NCI-H2107 treated with DMSO at 0.1 percent for 48 hours (cell line): ENCODE measurements at regions not wholly inside any gene's neighbourhood (a gene's known extent, or its start where the extent isn't known, plus 50 kb on each side); places are given as distances from the start of the nearest gene placed in this dataset.
A peak's percentile ranks its signal among the peaks of the same experiment; 100 is the strongest.
"Not testable (repeated sequence)": the region's sequence is repeated elsewhere in the genome, so short reads cannot be mapped to it uniquely, and the experiment has no call there.

ENCODE experiments used
- DNase-seq: peaks from one replicate; lab custom pipeline; 2025; ENCODE audit not compliant: unreplicated experiment; lab: John Stamatoyannopoulos, UW

DNA sequence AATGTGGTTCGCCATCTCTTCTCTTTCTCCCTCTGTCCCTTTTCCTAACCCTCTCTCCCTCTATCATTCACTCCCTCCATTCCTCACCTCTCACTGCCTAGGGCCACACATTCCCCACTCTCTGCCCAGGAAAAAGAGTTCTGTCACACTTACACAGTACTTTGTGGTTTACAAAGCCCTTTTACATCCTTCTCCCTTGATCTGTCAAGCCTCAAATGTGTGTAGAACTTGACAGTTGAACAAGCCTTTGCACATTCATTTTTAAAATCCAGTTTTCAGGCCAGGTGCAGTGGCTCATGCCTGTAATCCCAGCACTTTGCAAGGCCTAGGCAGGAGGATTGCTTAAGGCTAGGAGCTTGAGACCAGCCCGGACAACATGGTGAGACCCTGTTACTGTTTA is 156.3 kb downstream of the VSIG4 start:
- DNase-seq, result no peak

DNA sequence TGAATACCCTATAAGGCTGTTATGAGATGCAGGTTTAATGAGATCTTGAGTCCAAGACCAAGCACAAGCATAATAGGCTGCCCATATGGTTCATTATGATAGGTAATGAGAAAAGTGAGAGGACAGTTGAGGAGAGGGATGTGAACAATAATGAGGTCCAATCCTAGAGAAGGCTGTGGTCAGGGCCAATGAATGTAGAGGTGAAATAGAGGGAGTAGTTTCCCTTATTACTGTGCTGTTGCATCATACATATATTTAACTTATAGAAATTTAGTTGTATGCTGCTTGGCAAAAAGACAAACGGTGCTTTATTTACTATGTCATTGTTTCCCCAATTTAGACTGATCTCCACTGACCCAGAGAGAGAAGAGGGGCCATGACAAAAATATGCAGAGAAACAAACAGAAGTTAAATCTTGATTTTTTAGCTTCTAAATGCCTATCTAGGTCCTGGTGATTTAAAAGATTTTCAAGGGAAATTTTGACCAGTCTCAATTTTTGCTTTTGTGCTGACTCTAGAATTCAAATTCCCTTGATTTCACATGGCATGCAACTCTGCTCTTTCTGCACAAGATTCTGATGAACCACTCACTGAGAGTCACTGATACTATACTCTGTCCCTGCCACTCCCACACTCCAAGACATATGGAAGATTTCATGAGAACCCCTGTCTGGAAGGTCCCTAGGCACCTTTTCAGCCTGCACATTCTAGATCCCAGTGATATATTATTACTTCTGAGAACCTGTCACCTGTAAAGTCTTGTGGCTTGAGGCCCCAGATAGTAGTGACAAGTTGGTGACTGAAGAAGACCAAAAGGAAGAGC is 159.7 kb downstream of the VSIG4 start:
- DNase-seq, result no peak

DNA sequence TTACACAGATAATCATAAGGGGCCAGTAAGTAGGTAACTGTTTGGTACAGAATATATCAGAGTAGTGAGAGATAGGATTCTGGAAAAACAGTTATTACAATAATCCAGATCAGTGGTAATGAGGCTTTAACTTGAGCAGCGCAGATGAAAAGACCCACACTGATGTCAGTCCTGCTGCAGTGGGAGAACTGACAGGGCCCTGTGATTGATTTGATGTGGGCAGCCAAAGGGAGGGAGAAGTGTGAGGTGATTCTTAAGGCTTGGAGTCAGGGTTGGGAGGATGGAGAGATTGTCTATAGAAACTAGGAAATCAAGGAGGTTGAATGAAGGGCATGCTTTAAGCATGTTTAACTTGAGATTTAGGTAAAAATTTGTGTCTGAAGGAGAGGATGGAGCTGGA is 161.4 kb downstream of the VSIG4 start:
- no peak for DNase-seq

DNA sequence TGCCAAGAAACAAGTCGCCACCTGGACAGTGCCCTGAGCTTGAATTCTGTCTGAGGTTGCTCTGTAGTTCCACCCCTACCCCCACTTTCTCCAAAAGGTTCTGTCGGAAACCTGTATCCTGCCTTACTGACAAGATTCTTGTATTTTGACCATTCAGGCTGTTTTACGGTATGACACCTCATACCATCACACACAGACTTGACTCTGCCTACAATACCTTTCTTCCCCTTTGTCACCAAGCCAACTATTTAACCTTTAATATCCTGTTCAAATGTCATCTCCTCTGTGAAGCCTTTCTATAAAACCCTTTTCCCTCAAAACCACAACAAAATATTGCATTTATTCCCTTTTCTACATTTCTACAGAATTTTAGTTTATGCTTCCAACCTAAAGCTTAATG is 161.9 kb downstream of the VSIG4 start:
- DNase-seq, result no peak

DNA sequence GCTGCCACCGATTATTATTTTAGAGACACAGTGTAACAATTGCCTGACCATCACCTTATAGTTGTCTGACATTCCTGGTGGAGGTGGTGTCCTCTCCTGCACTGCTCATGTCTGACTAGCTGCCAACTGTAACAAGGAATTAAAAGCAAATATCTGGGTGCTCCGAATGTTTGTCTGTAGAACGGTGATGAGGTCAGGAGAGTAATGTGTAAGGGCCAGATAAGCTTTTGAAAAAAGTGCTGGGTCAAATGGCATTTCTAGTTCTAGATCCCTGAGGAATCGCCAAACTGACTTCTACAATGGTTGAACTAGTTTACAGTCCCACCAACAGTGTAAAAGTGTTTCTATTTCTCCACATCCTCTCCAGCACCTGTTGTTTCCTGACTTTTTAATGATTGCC is 164.3 kb downstream of the VSIG4 start:
- not testable (repeated sequence) for DNase-seq

DNA sequence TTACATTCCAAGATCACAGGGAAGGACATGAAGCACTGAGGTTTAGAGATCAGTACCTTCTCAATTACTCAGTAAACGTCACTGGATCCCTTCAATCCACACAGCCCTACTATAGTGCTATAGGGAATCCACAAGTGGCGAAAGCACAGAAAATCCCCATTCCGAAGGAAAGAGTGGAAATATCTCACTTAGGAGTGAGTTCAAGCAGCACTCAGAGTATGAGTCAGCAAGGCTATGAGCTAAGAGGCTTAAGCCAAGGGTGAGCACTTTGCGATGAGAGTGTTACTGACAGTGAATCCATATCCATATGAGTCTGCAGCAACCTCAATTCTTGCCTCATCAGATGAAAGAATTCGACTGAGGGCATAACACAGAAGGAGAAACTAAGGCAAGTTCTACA is 165.1 kb downstream of the VSIG4 start:
- no peak for DNase-seq

DNA sequence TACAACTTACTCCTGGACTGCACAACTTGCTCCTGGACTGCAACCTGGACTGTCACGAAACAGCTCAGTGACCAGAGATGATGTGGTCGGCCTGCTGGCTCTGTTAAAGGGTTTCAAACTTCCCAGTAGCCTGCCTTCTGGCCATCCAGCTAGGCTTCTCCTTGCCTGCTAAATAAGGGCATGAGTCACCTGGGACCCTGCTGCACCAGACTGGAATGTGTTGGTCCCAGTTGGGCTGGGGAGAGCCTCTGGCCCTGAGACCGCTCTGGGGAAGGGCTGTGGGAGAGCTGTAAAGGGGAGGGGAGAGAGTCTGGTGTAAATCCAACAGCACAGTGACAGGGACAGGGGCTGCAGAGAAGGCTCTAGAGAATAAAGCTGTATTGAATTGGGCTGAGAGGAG is 165.8 kb downstream of the VSIG4 start:
- DNase-seq, result no peak

DNA sequence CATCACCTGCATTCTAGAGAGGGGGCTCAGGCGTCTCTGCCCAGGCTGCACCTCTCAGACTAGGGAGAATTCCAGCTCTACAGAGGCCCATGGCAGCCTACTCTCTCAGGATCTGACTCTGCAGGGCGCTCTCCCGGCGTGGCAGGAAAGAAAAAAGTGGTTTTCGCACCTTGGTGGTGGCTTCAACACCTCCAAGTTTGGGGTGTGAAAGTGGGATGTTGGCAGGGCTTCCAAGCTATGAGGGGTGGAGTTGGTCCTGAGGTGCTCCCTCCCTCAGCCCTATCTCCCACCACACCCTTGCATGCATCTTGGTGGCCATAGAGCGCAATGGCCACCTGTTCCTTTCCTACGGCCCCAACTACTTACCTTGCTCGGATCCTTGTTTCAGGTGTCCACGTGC is 166.5 kb downstream of the VSIG4 start:
- DNase-seq, result no peak

DNA sequence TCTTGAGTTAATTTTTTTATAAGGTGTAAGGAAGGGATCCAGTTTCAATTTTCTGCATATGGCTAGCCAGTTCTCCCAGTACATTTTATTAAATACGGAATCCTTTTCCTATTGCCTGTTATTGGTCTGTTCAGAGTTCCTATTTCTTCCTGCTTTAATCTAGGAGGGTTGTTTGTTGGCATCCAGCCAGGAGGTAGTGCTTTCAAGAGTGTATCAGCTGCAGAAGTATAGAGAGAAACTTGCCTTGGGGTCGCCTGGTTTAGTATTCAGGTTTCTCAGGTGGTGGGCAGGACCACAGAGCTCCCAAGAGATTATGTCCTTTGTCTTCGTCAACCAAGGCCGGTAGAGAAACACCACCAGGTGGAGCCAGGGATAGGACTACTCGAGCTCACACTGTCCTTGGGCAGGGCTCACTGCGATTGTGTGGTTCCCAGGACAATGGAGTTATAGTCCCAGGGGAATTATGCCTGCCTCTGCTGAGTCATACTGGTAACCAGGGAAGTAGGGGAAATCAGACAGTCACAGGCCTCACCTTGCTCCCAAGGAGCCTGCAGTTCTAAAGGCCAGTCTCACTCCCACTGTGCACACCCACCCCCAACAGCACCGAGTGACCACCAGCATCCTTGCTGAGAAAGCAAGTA is 168.1 kb downstream of the VSIG4 start:
- DNase-seq, result peak; percentile 78

DNA sequence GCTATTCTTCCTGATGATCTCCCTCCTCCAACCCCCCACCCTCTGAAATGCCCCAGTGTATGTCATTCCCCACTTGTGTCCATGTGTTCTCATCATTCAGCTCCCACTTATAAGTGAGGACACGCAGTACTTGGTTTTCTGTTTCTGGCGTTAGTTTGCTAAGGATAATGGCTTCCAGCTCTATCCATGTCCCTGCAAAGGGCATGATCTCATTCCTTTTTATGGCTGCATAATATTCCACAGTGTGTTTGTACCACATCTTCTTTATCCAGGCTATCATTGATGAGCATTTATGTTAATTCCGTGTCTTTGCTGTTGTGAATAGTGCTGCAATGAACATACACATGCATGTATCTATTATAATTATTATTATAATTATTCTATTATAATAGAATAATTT is 169.3 kb downstream of the VSIG4 start:
- not testable (repeated sequence) for DNase-seq

DNA sequence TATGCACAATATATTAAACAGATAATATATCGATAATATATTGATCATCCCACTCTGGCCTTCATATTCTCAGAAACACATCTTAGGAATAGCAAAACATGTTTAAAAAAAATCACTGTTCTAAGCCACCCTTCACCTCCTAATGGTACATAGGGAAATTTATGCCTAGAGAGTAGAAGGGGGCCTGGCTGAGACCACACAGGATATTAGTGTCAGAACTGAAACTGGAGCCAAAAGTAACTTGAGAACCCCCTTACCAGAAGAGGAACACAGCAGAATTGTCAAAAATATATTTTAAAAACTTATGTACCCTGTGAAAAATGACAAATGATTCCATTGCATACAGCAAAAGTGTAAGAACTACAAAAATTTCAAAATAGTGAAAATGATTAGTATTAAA is 173.1 kb downstream of the VSIG4 start:
- no peak for DNase-seq

DNA sequence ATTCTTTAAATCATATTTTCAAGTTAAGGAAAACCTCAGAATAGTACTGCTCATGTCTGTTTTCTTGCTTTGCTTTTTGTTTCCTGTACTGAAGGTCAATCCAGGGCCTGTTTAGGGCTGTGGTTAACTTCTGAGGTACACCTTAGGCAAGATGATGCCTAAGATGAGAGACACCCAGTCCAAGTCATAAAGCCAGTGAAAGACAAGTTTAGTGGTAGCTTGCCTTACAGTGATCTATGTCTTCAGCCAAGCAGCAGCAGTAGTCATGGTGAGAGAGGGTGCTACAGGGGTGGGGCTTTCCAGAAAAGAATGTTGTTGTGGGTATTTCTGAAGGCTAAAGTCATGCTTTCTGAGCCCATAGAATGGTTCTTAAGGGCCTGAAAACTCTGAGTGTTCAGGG is 173.7 kb downstream of the VSIG4 start:
- no peak for DNase-seq

DNA sequence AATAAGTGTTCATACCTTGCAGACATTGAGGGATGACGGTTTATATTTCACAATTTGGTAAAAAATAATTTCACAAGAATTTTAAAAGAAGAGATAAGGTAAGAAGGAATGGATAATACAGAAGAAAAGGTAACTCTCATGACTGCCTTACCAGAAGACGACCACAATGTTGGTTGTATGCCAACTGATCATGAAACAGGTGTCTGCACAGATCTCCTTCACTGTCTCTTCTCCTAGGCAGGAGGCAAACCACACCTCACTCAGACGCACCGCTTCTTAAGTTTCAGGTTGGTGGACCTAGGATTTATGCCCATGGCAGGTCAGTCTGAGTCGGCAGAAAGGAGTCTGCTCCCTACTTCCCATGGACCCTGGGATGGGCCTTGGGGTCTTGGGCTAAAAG is 177.2 kb downstream of the VSIG4 start:
- DNase-seq, result no peak

DNA sequence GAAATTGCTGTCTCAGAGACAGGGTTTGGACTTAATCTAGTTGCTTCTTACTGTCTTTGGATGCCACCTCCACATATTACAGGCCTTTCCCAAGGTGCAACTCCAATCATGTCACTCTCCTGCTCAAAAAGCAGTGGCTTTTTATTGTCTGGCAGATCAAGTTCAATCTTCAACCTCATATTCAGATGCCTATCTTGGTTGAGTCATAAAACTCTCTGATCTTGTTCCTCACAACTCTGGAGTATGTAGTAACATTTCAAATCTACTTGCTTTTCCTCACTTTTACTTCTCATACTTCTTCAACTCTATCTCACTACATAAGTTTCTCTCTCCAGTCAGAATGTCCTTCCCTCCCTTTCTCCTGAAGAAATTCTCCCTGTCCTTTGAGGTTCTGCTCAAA is 180.6 kb downstream of the VSIG4 start:
- no peak for DNase-seq

DNA sequence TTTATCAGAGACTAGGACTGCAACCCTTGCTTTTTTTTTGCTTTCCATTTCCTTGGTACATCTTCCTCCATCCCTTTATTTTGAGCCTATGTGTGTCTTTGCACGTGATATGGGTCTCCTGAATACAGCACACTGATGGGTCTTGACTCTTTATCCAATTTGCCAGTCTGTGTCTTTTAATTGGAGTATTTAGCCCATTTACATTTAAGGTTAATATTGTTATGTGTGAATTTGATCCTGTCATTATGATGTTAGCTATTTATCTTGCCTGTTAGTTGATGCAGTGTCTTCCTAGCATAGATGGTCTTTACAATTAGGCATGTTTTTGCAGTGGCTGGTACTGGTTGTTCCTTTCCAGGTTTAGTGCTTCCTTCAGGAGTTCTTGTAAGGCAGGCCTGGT is 185.4 kb downstream of the VSIG4 start:
- DNase-seq, result not testable (repeated sequence)

DNA sequence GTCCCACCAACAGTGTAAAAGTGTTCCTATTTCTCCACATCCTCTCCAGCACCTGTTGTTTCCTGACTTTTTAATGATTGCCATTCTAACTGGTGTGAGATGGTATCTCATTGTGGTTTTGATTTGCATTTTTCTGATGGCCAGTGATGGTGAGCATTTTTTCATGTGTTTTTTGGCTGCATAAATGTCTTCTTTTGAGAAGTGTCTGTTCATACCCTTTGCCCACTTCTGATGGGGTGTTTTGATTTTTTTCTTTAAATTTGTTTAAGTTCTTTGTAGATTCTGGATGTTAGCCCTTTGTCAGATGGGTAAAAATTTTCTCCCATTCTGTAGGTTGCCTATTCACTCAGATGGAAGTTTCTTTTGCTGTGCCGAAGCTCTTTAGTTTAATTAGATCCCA is 183.9 kb downstream of the MSN start:
- not testable (repeated sequence) for DNase-seq

DNA sequence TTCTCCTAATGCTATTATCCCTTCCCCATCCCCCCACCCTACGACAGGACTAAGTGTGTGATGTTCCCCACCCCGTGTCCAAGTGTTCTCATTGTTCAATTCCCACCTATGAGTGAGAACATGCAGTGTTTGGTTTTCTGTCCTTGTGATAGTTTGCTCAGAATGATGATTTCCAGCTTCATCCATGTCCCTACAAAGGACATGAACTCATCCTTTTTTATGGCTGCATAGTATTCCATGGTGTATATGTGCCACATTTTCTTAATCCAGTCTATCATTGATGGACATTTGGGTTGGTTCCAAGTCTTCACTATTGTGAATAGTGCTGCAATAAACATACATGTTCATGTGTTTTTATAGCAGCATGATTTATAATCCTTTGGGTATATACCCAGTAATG is 183.4 kb downstream of the MSN start:
- not testable (repeated sequence) for DNase-seq

DNA sequence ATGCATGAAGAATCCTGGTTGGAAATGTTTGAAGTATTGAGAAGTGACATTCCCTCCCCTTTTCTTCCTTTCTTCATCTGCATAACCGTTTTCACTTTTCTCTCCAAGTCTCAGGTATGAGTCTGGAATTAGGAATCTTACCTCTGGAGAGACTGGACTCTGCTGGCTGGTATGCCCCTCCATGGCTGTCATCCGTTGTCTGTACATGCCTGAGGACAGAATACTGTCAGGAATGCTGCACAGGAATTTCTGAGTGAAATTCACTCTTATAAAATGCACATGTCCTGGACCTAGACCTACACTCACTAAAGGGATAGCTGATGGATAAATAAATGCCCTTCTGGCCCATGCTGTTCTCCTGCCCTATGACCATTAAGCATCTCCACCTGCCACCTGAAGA is 179.5 kb downstream of the MSN start:
- no peak for DNase-seq

DNA sequence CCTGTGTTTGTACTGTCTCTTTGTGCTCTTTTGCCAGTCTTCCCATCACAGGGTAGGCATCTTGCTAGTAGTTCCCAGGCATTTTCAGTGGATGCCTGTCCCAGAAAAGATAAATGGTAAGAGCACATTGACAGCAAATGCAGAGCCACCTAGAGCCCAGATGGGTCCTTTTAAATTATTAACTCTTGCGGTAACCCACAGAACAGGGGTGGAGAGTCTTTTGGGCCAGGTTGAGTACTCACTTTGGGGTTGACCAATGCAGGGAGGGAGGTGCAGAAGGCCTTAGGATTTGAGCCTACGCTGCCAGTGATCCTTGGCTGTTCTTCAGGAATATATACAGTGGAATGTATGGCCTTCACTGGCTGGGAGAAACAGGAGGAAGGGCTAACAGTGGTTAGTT is 173.8 kb downstream of the MSN start:
- no peak for DNase-seq

DNA sequence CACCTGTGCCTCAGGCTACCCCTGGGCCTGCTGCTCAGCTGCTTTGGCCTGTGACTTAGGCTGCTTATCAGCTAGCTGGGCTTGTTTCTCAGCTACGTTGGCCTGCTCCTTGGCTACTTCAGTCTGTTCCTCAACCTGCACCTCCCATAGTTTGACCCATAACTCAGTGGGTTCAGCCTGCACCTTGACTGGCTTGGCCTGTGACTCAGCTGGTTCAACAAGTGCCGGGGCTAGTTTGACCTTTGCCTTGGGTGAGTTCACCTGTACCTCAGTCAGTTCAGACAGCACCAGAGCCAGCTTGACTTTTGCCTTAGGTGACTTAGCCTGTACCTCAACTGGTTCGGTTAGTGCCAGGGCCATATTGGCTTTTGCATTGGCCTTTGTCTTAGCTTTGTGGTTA is 171.2 kb downstream of the MSN start:
- DNase-seq, result no peak

DNA sequence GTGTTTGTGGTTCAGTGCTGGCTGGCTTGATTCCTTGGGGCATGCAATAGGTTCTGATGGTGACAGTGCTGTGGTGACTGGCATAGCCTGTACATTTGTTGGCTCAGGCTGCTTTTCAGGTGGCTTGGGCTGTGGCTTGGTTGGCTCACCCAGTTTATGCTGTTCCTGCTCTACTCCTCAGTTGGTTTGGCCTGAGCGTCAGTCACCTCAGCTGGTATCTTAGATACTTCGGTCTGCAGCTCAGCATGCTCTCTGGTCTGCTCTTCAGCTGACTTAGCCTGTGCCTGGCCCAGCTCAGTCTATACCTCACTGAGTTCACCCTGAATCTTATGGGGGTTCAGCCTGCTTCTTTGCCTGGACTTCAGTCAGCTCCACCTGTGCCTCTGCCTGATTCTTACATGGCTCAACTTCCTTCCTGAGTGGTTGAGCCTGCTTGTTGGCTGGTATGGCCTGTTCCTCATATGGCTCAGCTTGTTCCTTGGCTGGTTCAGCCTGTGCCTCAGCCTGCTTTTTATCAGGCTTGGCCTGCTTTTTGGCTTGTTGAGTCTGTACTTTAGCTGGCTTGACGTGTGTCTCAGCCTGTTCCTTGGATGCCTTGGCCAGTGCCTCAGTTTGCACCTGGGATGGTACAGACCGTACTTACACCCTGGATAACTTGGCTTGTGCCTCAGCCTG is 170.6 kb downstream of the MSN start:
- DNase-seq, result no peak

DNA sequence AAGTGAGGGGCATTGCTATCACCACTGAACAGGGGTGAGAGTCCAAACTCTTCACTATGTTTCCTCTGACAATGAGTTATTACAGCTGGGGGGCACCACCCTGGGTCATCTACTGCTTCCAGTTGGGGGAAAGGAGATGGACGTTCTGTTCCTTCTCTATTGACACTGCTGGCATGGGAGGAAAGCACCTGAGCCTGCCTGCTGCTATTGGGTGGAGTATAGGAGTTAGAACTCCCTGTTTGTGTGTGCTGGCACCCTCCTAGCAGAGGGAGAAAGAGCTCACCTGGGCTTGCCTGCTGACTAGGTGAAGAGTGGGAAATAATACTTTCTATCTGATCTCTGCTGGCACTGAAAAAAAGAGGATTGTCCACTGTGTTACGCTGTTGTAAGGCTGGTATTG is 163.8 kb downstream of the MSN start:
- DNase-seq, result no peak
